NB4 (cell line): ENCODE measurements at regions not wholly inside any gene's neighbourhood (a gene's known extent, or its start where the extent isn't known, plus 50 kb on each side); places are given as distances from the start of the nearest gene placed in this dataset.

Experiments used
- CTCF ChIP-seq: IDR thresholded peaks from one replicate; pipeline ENCODE4 v1.5.1; 2012; ENCODE audit warnings: low read depth, low read length
- MYC ChIP-seq: IDR thresholded peaks from 2 replicates; pipeline ENCODE4 v1.6.1; 2011; ENCODE audit warnings: low read depth, low read length

GRCh38 chr4:11230866-11231265, 197.8 kb downstream of the HS3ST1 start:
- TF ChIP-seq CTCF (no peak), MYC (no peak)
